GM19238 (cell line): ENCODE measurements at regions not wholly inside any gene's neighbourhood (a gene's known extent, or its start where the extent isn't known, plus 50 kb on each side); places are given as distances from the start of the nearest gene placed in this dataset.
"Not testable (repeated sequence)": the region's sequence is repeated elsewhere in the genome, so short reads cannot be mapped to it uniquely, and the experiment has no call there.

Experiments
- DNase-seq: peaks from one replicate; pipeline ENCODE4 v3.0.0; 2011; ENCODE audit warnings: low spot score; ENCODE audit not compliant: insufficient read length

- no peak for DNase-seq
Observed at GRCh38 chrX:128623361-128623760, 571.2 kb upstream of the ACTRT1 start.

- no peak for DNase-seq
Observed at GRCh38 chrX:128622296-128622695, 570.1 kb upstream of the ACTRT1 start.

- no peak for DNase-seq
Observed at GRCh38 chrX:128619490-128619889, 567.3 kb upstream of the ACTRT1 start.

GRCh38 chrX:128616933-128617332 is 564.7 kb upstream of the ACTRT1 start:
- no peak for DNase-seq

GRCh38 chrX:128606817-128607216 is 554.6 kb upstream of the ACTRT1 start:
- DNase-seq: not testable (repeated sequence)

GRCh38 chrX:128606357-128606756 is 554.2 kb upstream of the ACTRT1 start:
- DNase-seq: not testable (repeated sequence)

GRCh38 chrX:128601706-128602105 is 549.5 kb upstream of the ACTRT1 start:
- no peak for DNase-seq

- DNase-seq: no peak
Observed at GRCh38 chrX:128599632-128600031, 547.4 kb upstream of the ACTRT1 start.

GRCh38 chrX:128582036-128582435 is 529.8 kb upstream of the ACTRT1 start:
- DNase-seq: no peak

GRCh38 chrX:128581615-128582014 is 529.4 kb upstream of the ACTRT1 start:
- DNase-seq: no peak

- no peak for DNase-seq
Observed at GRCh38 chrX:128543114-128543513, 490.9 kb upstream of the ACTRT1 start.

- DNase-seq: peak; percentile 0
Observed at GRCh38 chrX:128518508-128518907, 466.3 kb upstream of the ACTRT1 start.

- DNase-seq: no peak
Observed at GRCh38 chrX:128517691-128518090, 465.5 kb upstream of the ACTRT1 start.

- DNase-seq: no peak
Observed at GRCh38 chrX:128504496-128504895, 452.3 kb upstream of the ACTRT1 start.

GRCh38 chrX:128464116-128464515 is 411.9 kb upstream of the ACTRT1 start:
- DNase-seq: no peak

GRCh38 chrX:128460835-128461234 is 408.6 kb upstream of the ACTRT1 start:
- no peak for DNase-seq

- no peak for DNase-seq
Observed at GRCh38 chrX:128458888-128459287, 406.7 kb upstream of the ACTRT1 start.

GRCh38 chrX:128457674-128458073 is 405.5 kb upstream of the ACTRT1 start:
- no peak for DNase-seq

GRCh38 chrX:128439159-128439558 is 387.0 kb upstream of the ACTRT1 start:
- no peak for DNase-seq

- DNase-seq: no peak
Observed at GRCh38 chrX:128438082-128438481, 385.9 kb upstream of the ACTRT1 start.

GRCh38 chrX:128436397-128437103 is 384.3 kb upstream of the ACTRT1 start:
- DNase-seq: no peak

- no peak for DNase-seq
Observed at GRCh38 chrX:128425546-128425945, 373.3 kb upstream of the ACTRT1 start.

- DNase-seq: no peak
Observed at GRCh38 chrX:128408842-128409241, 356.6 kb upstream of the ACTRT1 start.

GRCh38 chrX:128396601-128397000 is 344.4 kb upstream of the ACTRT1 start:
- DNase-seq: no peak
